Ascending aorta (tissue), 2 donors: ENCODE measurements at regions not wholly inside any gene's neighbourhood (a gene's known extent, or its start where the extent isn't known, plus 50 kb on each side); places are given as distances from the start of the nearest gene placed in this dataset.

Experiments used
- DNase-seq, 2 donors: peaks; one replicate each; pipeline ENCODE4 v3.0.0-alpha.2; 2019; ENCODE audit warnings: low spot score in 2 of 2
- H3K27ac ChIP-seq, 2 donors: fragments of 200-600 bp; sonication (generic); one replicate each; pipeline ENCODE4 v1.5.1; 2016 to 2017; ENCODE audit warnings: mild to moderate bottlenecking in 1 of 2
- H3K27me3 ChIP-seq: fragments of 200-600 bp; sonication (generic); one replicate; pipeline ENCODE4 v1.5.1; 2017
- H3K36me3 ChIP-seq, 2 donors: fragments of 200-600 bp; sonication (generic); one replicate each; pipeline ENCODE4 v1.5.1; 2016
- H3K4me1 ChIP-seq, 2 donors: fragments of 200-600 bp; sonication (generic); one replicate each; pipeline ENCODE4 v1.5.1; 2016 to 2017; ENCODE audit warnings: mild to moderate bottlenecking in 1 of 2
- H3K4me3 ChIP-seq, 2 donors: fragments of 200-600 bp; sonication (generic); one replicate each; pipeline ENCODE4 v1.5.1; 2016 to 2017; ENCODE audit warnings: mild to moderate bottlenecking in 1 of 2
- H3K9me3 ChIP-seq, 2 donors: fragments of 200-600 bp; sonication (generic); one replicate each; pipeline ENCODE4 v1.5.1; 2016
- intact Hi-C: fragments of 100-400 bp; cut with DNase I; formaldehyde crosslinking; loops from one replicate; pipeline ENCODE4 v1.15.1; 2023
- TF ChIP-seq, protein P1 (sequence below), 3 experiments: fragments of 200-600 bp in 2 of 3; fragments of 450-650 bp in 1 of 3; sonication (generic) in 2 of 3; IDR thresholded peaks; one replicate each; pipeline ENCODE4 v1.5.1; 2016 to 2019; ENCODE audit warnings: antibody characterized with exemption in 3 of 3, mild to moderate bottlenecking in 1 of 3, moderate library complexity in 1 of 3

- no peak for DNase-seq
- TF ChIP-seq, protein P1, sequence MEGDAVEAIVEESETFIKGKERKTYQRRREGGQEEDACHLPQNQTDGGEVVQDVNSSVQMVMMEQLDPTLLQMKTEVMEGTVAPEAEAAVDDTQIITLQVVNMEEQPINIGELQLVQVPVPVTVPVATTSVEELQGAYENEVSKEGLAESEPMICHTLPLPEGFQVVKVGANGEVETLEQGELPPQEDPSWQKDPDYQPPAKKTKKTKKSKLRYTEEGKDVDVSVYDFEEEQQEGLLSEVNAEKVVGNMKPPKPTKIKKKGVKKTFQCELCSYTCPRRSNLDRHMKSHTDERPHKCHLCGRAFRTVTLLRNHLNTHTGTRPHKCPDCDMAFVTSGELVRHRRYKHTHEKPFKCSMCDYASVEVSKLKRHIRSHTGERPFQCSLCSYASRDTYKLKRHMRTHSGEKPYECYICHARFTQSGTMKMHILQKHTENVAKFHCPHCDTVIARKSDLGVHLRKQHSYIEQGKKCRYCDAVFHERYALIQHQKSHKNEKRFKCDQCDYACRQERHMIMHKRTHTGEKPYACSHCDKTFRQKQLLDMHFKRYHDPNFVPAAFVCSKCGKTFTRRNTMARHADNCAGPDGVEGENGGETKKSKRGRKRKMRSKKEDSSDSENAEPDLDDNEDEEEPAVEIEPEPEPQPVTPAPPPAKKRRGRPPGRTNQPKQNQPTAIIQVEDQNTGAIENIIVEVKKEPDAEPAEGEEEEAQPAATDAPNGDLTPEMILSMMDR (IDR thresholded peaks at IDR 0.05), result no peak
- intact Hi-C loops, result no loop called here
- no peak overlapping the region for H3K27ac ChIP-seq
- H3K4me1 ChIP-seq, result no peaks in the 10 kb centered on the region
- H3K27me3 ChIP-seq, result no peaks in the 10 kb centered on the region
- H3K4me3 ChIP-seq, result no peak overlapping the region
- H3K9me3 ChIP-seq, result no peaks in the 10 kb centered on the region
- no peaks in the 10 kb centered on the region for H3K36me3 ChIP-seq
Measured at GRCh38 chr14:42629553-42629952, 1022.9 kb downstream of the LRFN5 start.

DNA sequence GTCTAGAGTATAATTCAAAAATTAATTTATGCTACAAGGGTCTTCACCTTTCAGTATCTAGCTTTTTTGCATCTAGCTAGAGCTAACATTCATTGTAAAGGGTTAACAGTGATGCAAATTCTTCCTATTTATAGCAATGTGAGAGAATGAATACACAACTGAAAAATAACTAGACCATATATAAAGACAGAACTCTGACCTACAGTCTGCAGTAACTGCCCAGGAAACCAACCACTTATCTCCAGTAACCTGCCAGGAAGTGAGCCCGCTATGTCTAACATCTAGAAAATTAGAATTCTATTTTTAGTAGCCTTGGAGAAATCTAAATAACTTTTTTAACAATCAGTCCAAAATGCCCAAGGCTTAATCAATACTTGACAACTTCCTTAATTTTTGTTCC, 1021.9 kb downstream of the LRFN5 start:
- intact Hi-C loops, result no loop called here
- no peaks in the 10 kb centered on the region for H3K36me3 ChIP-seq
- H3K9me3 ChIP-seq, result no peaks in the 10 kb centered on the region
- TF ChIP-seq, protein P1 (IDR thresholded peaks at IDR 0.05), result no peak
- no peak overlapping the region for H3K27ac ChIP-seq
- DNase-seq, result no peak
- no peaks in the 10 kb centered on the region for H3K4me1 ChIP-seq
- no peaks in the 10 kb centered on the region for H3K27me3 ChIP-seq
- no peak overlapping the region for H3K4me3 ChIP-seq

DNA sequence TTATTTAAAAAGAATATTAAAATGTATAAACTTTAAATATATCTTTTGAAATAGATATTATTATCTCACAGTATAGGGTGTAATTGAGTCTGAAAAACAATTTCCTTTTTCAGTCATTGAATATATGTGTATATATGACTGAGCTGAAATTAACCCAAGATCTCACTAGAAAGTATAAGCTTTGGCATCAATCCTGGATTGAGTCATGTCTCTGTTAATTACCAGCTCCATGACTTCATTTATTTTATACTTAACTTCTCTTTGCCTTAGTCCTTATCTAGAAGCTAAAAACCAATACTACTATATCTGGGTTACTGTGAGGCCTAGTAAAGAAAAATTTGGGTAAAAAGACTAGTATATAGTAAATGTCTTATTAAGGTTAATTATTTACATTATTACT, 1020.3 kb downstream of the LRFN5 start:
- Histone ChIP-seq H3K27ac (no peak overlapping the region), H3K9me3 (no peaks in the 10 kb centered on the region), H3K4me1 (no peaks in the 10 kb centered on the region), H3K36me3 (no peaks in the 10 kb centered on the region), H3K4me3 (no peak overlapping the region), H3K27me3 (no peaks in the 10 kb centered on the region)
- no peak for DNase-seq
- intact Hi-C loops, result no loop called here
- TF ChIP-seq, protein P1 (IDR thresholded peaks at IDR 0.05), result no peak

GRCh38 chr14:42624980-42625761, 1018.5 kb downstream of the LRFN5 start:
- Histone ChIP-seq H3K36me3 (no peaks in the 10 kb centered on the region), H3K4me1 (no peaks in the 10 kb centered on the region), H3K9me3 (no peaks in the 10 kb centered on the region), H3K4me3 (no peak overlapping the region), H3K27ac (no peak overlapping the region), H3K27me3 (no peaks in the 10 kb centered on the region)
- no peak for DNase-seq
- TF ChIP-seq, protein P1 (IDR thresholded peaks at IDR 0.05), result no peak
- intact Hi-C loops, result no loop called here

DNA sequence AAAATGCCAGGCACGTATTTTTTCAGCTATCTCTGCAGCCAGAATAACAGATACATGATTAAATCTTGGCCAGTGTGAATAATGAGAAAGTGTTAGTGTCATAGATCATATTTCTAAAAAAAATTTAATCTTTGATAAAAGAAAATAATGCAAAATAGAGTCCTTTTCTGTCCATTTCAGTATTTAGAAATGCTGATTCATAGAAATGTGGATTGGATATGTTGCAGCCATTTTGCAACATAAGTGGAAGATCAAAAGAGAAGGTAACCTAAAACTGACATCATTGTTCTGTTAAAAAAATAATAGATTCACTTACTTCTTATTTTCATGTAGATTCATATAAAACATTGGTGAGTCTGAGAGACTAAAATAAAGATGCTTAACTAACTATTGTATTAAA, 1010.3 kb downstream of the LRFN5 start:
- TF ChIP-seq, protein P1 (IDR thresholded peaks at IDR 0.05), result no peak
- intact Hi-C loops, result no loop called here
- Histone ChIP-seq H3K4me3 (no peak overlapping the region), H3K36me3 (no peaks in the 10 kb centered on the region), H3K27me3 (no peaks in the 10 kb centered on the region), H3K9me3 (no peaks in the 10 kb centered on the region), H3K27ac (no peak overlapping the region), H3K4me1 (no peaks in the 10 kb centered on the region)
- DNase-seq, result no peak
